PC-3 (cell line): ENCODE measurements at regions not wholly inside any gene's neighbourhood (a gene's known extent, or its start where the extent isn't known, plus 50 kb on each side); places are given as distances from the start of the nearest gene placed in this dataset.

ENCODE experiments used
- ATAC-seq: fragments of 200-7000 bp; cut with Tn5 transposase; 2 replicates; pipeline ENCODE4 v1.9.1; 2020; ENCODE audit warnings: mild to moderate bottlenecking, moderate library complexity
- BruUV-seq: library from RNA; stranded (reverse); fragments of 400-500 nt; replicated peaks from 2 replicates; lab custom pipeline; 2021; lab: Mats Ljungman, UMichigan
- CTCF ChIA-PET: fragments of 300-600 bp; sonication (Branson Sonifier 250); formaldehyde crosslinking; loops from one replicate; lab custom pipeline; 2022; ENCODE audit warnings: antibody characterized with exemption; lab: Charles Lee
- POLR2A ChIA-PET: fragments of 300-600 bp; sonication (Branson Sonifier 250); formaldehyde crosslinking; loops from one replicate; lab custom pipeline; 2022; ENCODE audit warnings: antibody characterized with exemption; ENCODE audit not compliant: unreplicated experiment; lab: Charles Lee
- DNase-seq: peaks from one replicate; pipeline ENCODE4 v3.0.0-alpha.2; 2015
- H2AFZ ChIP-seq: fragments of 300-600 bp; sonication (generic); 2 replicates; pipeline ENCODE4 v1.6.0; 2016; ENCODE audit warnings: antibody characterized with exemption, low read length
- H3F3A ChIP-seq: fragments of 300-600 bp; sonication (generic); one replicate; pipeline ENCODE4 v1.6.0; 2017; ENCODE audit warnings: antibody characterized with exemption, low read length, control low read depth, mild to moderate bottlenecking; ENCODE audit not compliant: unreplicated experiment
- H3K27ac ChIP-seq: fragments of 300-600 bp; sonication (generic); 2 replicates; pipeline ENCODE4 v1.5.1; 2016; ENCODE audit warnings: mild to moderate bottlenecking, low read length
- H3K27me3 ChIP-seq: fragments of 300-600 bp; sonication (generic); 2 replicates; pipeline ENCODE4 v1.6.1; 2016; ENCODE audit warnings: low read length, mixed read lengths
- H3K36me3 ChIP-seq: fragments of 300-600 bp; sonication (generic); 2 replicates; pipeline ENCODE4 v1.6.1; 2016; ENCODE audit warnings: low read depth, mixed run types, low read length, mixed read lengths
- H3K4me1 ChIP-seq: fragments of 300-600 bp; sonication (generic); 2 replicates; pipeline ENCODE4 v1.5.1; 2016; ENCODE audit warnings: low read length; ENCODE audit not compliant: insufficient read depth
- H3K4me2 ChIP-seq: fragments of 300-600 bp; sonication (generic); 2 replicates; pipeline ENCODE4 v1.6.0; 2016; ENCODE audit warnings: low read length
- H3K4me3 ChIP-seq: fragments of 300-600 bp; sonication (generic); 2 replicates; pipeline ENCODE4 v1.5.1; 2016; ENCODE audit warnings: mild to moderate bottlenecking, low read length, mixed read lengths
- H3K79me2 ChIP-seq: fragments of 300-600 bp; sonication (generic); 2 replicates; pipeline ENCODE4 v1.6.1; 2017; ENCODE audit warnings: low read length, mixed read lengths
- H3K9ac ChIP-seq: fragments of 300-600 bp; sonication (generic); 2 replicates; pipeline ENCODE4 v1.6.0; 2016; ENCODE audit warnings: mild to moderate bottlenecking, low read length
- H3K9me2 ChIP-seq: fragments of 300-600 bp; sonication (generic); replicated peaks from 2 replicates; pipeline ENCODE4 v1.6.1; 2016; ENCODE audit warnings: mixed run types, low read length, mixed read lengths
- H3K9me3 ChIP-seq: fragments of 300-600 bp; sonication (generic); 2 replicates; pipeline ENCODE4 v1.6.1; 2016; ENCODE audit warnings: low read length, mixed read lengths
- H4K20me1 ChIP-seq: fragments of 300-600 bp; sonication (generic); 2 replicates; pipeline ENCODE4 v1.6.1; 2016; ENCODE audit warnings: low read length, mixed read lengths
- EZH2 ChIP-seq: fragments of 300-600 bp; sonication (generic); IDR thresholded peaks from one replicate; pipeline ENCODE4 v1.6.1; 2017; ENCODE audit warnings: antibody characterized with exemption, mild to moderate bottlenecking, low read length; ENCODE audit not compliant: unreplicated experiment
- EZH2phosphoT487 ChIP-seq: fragments of 300-600 bp; sonication (generic); IDR thresholded peaks from 2 replicates; pipeline ENCODE4 v1.6.1; 2018; ENCODE audit warnings: mild to moderate bottlenecking, antibody characterized with exemption, low read length, borderline replicate concordance
- intact Hi-C: fragments of 100-400 bp; cut with micrococcal nuclease; formaldehyde crosslinking; loops from 2 replicates; pipeline ENCODE4 v1.9.0; 2023
- TF ChIP-seq, protein P1 (sequence below): fragments of 300-600 bp; sonication (generic); conservative IDR thresholded peaks from 2 replicates; pipeline ENCODE4 v1.5.1; 2017; ENCODE audit warnings: antibody characterized with exemption, low read depth, mild to moderate bottlenecking, low read length

GRCh38 chr14:29339494-29340172, 573.0 kb downstream of the FOXG1 start:
- no peak overlapping the region for H3K9ac ChIP-seq
- H4K20me1 ChIP-seq, result no peaks in the 10 kb centered on the region
- DNase-seq, result peak; percentile 59
- peak; percentile 94 for ATAC-seq
- TF ChIP-seq, protein P1, sequence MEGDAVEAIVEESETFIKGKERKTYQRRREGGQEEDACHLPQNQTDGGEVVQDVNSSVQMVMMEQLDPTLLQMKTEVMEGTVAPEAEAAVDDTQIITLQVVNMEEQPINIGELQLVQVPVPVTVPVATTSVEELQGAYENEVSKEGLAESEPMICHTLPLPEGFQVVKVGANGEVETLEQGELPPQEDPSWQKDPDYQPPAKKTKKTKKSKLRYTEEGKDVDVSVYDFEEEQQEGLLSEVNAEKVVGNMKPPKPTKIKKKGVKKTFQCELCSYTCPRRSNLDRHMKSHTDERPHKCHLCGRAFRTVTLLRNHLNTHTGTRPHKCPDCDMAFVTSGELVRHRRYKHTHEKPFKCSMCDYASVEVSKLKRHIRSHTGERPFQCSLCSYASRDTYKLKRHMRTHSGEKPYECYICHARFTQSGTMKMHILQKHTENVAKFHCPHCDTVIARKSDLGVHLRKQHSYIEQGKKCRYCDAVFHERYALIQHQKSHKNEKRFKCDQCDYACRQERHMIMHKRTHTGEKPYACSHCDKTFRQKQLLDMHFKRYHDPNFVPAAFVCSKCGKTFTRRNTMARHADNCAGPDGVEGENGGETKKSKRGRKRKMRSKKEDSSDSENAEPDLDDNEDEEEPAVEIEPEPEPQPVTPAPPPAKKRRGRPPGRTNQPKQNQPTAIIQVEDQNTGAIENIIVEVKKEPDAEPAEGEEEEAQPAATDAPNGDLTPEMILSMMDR, result no peak
- TF ChIP-seq EZH2phosphoT487 (no peak), EZH2 (no peak)
- CTCF ChIA-PET, result no interaction called here
- H3K36me3 ChIP-seq, result no peaks in the 10 kb centered on the region
- peaks cover 9% of the 10 kb centered on the region; the same call in 1 of the 2 replicates for H3K4me1 ChIP-seq
- no peak overlapping the region for H3K4me3 ChIP-seq
- BruUV-seq, result no TSS peak
- H2AFZ ChIP-seq, result no peak overlapping the region
- no peaks in the 10 kb centered on the region for H3K27me3 ChIP-seq
- intact Hi-C loops, result no loop called here
- no peak overlapping the region for H3K27ac ChIP-seq
- H3K4me2 ChIP-seq, result no peak overlapping the region
- no peaks in the 10 kb centered on the region for H3F3A ChIP-seq
- H3K79me2 ChIP-seq, result no peaks in the 10 kb centered on the region
- H3K9me2 ChIP-seq, result no peaks in the 10 kb centered on the region
- no peaks in the 10 kb centered on the region; the same call in 1 of the 2 replicates for H3K9me3 ChIP-seq
- POLR2A ChIA-PET, result no interaction called here

DNA sequence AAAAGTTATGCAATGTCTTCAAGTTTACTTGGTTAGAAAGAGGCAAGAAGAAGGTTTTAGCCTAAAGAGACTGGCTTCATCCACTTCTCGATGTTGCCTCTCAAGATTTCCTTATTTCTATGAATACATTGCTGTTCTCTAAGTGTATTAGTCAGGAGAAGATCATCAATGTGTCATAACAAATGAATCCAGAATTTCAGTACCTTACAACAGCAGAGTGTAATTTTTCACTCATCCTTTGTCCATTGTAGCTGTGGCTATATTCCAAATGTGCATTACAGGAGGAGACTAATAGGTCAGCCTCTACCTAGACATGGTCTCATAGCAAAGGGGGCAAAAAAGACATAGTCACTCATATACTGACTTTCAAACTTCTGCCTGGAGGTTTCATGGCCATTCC, 579.1 kb downstream of the PRKD1 start:
- no peaks in the 10 kb centered on the region for H3K27me3 ChIP-seq
- no peaks in the 10 kb centered on the region for H3K79me2 ChIP-seq
- H3K4me1 ChIP-seq, result peaks cover 5% of the 10 kb centered on the region
- no peaks in the 10 kb centered on the region for H4K20me1 ChIP-seq
- intact Hi-C loops, result no loop called here
- H3K4me2 ChIP-seq, result no peak overlapping the region
- TF ChIP-seq, protein P1, result no peak
- TF ChIP-seq EZH2phosphoT487 (no peak), EZH2 (no peak)
- CTCF ChIA-PET, result no interaction called here
- ATAC-seq (peak; percentile 37), DNase-seq (peak; percentile 65)
- POLR2A ChIA-PET, result no interaction called here
- no peak overlapping the region for H2AFZ ChIP-seq
- no peak overlapping the region for H3K9ac ChIP-seq
- H3K9me3 ChIP-seq, result no peaks in the 10 kb centered on the region
- no peaks in the 10 kb centered on the region for H3F3A ChIP-seq
- H3K4me3 ChIP-seq, result no peak overlapping the region
- no TSS peak for BruUV-seq
- H3K36me3 ChIP-seq, result no peaks in the 10 kb centered on the region
- no peak overlapping the region for H3K27ac ChIP-seq
- no peaks in the 10 kb centered on the region for H3K9me2 ChIP-seq

DNA sequence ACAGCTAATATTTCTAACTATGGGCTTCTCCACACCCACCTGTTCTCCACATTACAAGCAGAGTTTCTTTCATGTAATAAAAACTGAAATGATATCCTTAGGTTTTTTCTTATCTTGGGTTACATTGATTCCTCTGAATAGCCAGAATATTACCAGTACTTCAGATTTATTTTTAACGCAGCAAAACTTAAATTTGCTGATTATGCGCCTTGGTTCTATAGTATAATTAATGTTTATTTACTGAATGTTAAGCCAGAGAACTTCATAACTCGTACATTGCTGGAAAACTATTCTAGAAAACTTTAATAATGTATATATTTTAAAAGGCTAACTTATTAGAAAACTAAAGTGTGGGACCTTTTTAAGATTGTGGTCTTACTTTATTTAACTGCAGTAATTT, 577.2 kb downstream of the PRKD1 start:
- ChIA-PET CTCF (no interaction called here), POLR2A (no interaction called here)
- H3K27ac ChIP-seq, result no peak overlapping the region
- no peaks in the 10 kb centered on the region for H3K79me2 ChIP-seq
- DNase-seq (no peak), ATAC-seq (no peak)
- no peak overlapping the region for H2AFZ ChIP-seq
- H3K27me3 ChIP-seq, result no peaks in the 10 kb centered on the region
- H3K9me2 ChIP-seq, result no peaks in the 10 kb centered on the region
- H3K4me2 ChIP-seq, result no peak overlapping the region
- TF ChIP-seq EZH2, result no peak
- no peak for TF ChIP-seq EZH2phosphoT487
- TF ChIP-seq, protein P1, result no peak
- H3K4me3 ChIP-seq, result no peak overlapping the region
- no peaks in the 10 kb centered on the region for H3F3A ChIP-seq
- no peak overlapping the region for H3K9ac ChIP-seq
- peaks cover 5% of the 10 kb centered on the region for H3K4me1 ChIP-seq
- H3K36me3 ChIP-seq, result no peaks in the 10 kb centered on the region
- H4K20me1 ChIP-seq, result no peaks in the 10 kb centered on the region
- no TSS peak for BruUV-seq
- intact Hi-C loops, result no loop called here
- H3K9me3 ChIP-seq, result no peaks in the 10 kb centered on the region
